LoVo (cell line): ENCODE measurements at regions not wholly inside any gene's neighbourhood (a gene's known extent, or its start where the extent isn't known, plus 50 kb on each side); places are given as distances from the start of the nearest gene placed in this dataset.
"Not testable (repeated sequence)": the region's sequence is repeated elsewhere in the genome, so short reads cannot be mapped to it uniquely, and the experiment has no call there.

Experiments
- DNase-seq: peaks from one replicate; pipeline ENCODE4 v3.0.0-alpha.2; 2016; ENCODE audit warnings: low spot score

DNA sequence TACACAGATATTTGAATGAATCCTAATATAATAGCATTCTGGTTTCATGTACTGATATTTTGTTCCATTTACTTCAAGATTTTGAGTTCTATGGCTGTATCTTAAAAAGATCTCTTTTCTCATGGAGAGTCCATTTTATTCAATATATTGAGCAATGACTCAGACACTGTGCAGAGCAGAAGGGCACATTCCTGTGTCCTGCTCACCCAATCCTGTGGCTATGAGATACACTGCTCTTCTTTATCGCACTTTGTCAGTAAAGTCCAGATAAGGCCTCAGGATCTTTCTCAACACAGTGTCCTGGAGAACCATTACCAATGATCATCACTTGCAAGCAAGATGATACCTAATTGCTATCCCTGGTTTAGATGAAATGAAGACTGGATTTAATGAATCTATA lies 155.0 kb downstream of the CYSLTR2 start:
- no peak for DNase-seq

DNA sequence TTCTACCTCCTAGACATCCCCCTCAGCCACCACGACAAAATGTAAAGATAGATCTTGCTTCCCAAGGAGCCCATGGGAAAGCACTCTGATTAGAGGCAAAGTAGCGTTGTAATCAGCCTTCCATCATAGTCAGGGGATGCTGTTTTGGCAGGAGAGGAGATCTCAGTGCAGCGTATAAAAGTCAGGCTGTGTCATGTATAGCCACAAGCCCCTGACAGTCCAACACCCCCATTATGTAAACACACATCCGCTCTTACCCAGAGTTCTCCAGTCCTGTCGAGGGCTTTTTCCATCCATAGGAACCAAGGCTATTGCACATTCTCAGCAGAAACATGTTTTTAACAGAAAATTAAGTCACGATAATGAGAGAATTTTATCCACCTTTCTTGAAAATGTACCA lies 156.3 kb downstream of the CYSLTR2 start:
- DNase-seq, result no peak

- no peak for DNase-seq
Measured at GRCh38 chr13:48813518-48813917, 159.8 kb downstream of the CYSLTR2 start.

- DNase-seq, result no peak
Measured at GRCh38 chr13:48816700-48817099, 159.0 kb upstream of the FNDC3A start.

DNA sequence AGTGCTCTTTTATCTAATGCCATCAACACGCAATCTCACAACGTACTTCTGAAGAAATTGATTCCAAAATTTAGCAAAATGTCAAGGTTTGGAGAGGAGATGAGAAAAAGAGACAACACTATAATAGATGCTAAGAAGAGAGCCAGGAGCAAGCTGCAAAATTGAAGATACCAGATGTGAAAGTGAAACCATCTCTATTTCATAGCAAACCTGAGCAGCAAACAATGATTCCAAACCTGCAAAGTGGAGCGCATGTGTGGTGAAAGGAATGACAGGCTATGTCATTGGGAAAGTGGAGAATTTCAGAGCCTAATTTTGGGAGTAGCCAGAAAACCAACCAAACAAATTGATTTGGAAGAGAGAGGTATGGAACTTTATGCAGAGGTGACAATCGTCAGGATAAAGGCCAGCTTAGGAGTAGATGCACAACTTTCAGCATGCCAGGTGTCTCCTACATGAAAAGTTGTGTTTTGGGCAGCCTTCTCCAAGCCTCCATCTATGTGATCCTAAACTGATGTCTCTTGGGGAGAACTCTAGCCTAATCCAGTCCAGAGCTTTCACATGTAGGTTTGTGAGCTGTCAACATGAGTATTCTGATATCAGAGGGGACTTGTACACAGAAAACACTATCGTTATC lies 158.4 kb upstream of the FNDC3A start:
- no peak for DNase-seq

DNA sequence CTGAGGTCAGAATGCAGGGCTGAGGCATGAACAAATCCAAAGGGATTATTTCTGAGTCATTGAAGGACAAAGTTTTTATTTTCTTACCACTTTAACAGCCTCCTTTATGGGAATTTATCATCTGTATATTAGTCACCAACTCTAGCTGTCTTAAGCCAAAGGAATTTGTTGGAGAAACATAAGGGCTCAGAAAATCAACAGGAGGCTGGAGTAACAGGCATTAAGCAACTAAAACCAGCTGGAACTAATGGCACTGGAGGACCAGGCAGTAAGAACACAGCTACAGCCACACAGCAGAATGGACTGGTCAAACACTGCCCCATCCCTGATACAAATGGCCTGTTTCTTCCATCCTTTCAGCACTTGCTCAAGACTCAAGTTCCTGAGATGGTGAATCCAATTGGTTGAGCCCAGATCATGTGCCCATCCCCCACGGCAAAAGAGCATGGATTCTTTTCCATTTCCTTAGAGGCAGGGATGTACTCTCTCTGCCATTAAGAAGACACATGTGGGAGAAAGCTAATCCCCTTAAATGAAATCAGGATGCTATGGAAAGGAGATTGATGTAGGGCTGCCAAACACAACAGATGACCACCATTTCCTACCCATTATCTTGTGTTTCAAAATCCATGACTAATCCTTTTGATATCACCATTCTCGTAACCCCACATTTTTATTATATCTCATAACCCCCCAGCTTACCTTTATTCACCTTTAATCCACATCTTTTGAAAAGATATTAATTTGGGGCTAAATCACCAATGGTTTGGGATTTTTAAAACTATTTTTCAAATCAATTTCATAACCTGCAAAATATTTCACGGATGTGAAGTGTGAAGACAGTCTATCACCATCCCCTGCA lies 157.0 kb upstream of the FNDC3A start:
- DNase-seq, result peak; percentile 60

- DNase-seq, result no peak
Measured at GRCh38 chr13:48819376-48819775, 156.3 kb upstream of the FNDC3A start.

DNA sequence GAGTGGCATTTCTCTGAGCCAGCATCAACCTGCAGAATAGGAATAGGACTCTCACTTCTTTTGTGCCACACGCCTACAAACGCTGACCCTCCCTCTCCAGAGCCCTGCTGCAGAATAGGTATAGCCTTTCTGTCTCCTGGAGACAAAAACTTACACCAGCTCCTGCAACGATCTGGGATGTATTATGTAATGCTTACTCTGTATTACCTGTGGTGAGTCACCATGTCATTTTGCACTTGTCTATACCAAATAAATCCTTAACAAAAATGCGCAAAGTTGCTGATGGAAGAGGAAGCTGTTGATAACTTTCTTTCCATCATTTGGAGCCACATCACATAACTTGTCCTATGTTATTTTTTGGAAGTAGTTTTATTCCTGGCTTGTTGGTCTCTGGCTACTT lies 155.8 kb upstream of the FNDC3A start:
- DNase-seq, result no peak

DNA sequence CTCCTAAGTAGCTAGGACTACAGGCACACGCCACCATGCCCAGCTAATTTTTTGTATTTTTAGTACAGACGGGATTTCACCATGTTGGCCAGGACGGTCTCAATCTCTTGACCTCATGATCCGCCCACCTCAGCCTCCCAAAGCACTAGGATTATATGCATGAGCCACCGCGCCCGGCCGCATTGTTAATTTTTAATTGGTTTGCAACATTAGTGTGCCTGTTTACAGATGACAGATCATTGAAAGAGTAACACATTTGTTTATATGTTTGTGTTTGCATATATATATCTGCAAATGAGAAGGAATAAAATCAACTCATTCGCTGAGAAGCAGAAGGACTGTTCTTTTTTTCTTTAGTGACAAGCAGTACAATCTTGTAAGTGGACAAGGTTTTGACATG lies 152.2 kb upstream of the FNDC3A start:
- not testable (repeated sequence) for DNase-seq

DNA sequence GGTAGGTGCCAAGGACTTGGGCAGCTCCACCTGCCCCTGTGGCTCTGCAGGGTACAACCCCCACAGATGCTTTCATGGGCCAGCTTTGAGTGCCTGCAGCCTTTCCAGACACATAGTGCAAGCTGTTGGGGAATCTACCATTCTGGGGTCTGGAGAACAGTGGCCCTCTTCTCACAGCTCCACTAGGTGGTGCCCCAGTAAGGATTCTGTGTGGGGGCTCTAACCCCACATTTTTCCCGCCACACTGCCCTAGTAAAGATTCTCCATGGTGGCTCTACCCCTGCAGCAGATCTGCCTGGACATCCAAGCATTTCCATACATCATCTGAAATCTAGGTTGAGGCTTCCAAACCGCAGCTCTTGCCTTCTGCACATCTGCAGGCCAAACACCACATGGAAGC lies 149.7 kb upstream of the FNDC3A start:
- DNase-seq, result no peak

- not testable (repeated sequence) for DNase-seq
Measured at GRCh38 chr13:48826922-48827454, 148.7 kb upstream of the FNDC3A start.

GRCh38 chr13:48827709-48828108 lies 148.0 kb upstream of the FNDC3A start:
- no peak for DNase-seq

- DNase-seq, result no peak
Measured at GRCh38 chr13:48828962-48829411, 146.7 kb upstream of the FNDC3A start.

DNA sequence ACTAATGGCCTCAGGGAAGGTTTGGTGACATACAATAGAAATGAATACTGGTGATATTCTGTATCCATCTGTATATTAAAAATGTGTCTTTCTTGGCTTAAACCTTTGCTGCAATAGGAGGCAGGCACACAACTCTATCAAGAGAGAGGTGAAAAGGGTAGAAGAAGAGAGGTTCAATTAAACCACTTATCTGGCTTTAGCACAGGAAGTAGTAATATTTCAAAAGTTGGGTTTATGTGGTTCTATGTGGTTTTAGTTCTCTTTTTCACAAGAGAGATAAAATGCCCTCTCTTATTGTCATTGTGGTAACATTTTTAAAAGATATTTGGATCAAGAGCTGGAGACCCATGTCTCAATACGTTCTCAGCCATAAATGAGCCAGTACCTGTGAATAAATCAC lies 146.2 kb upstream of the FNDC3A start:
- no peak for DNase-seq

DNA sequence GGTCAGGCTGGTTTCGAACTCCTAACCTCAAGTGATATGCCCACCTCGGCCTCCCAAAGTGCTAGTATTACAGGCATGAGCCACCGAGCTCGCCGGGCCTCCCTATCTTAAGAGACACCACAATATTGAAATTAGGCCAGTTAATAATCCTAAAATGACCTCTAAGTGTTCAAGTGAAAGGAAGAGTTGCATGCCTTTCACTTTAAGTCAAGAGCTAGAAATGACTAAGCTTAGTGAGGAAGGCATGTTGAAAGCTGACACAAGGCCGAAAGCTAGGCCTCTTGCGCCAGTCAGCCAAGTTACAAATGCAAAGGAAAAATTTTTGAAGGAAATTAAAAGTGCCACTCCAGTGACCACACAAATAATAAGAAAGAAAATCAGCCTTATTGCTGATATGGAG lies 144.5 kb upstream of the FNDC3A start:
- no peak for DNase-seq

- DNase-seq, result no peak
Measured at GRCh38 chr13:48833412-48833811, 142.3 kb upstream of the FNDC3A start.

- not testable (repeated sequence) for DNase-seq
Measured at GRCh38 chr13:48835326-48835725, 140.4 kb upstream of the FNDC3A start.

- DNase-seq, result peak; percentile 39
Measured at GRCh38 chr13:48838193-48838973, 137.3 kb upstream of the FNDC3A start.

- no peak for DNase-seq
Measured at GRCh38 chr13:48839171-48839570, 136.5 kb upstream of the FNDC3A start.

- DNase-seq, result no peak
Measured at GRCh38 chr13:48840366-48840765, 135.3 kb upstream of the FNDC3A start.

- no peak for DNase-seq
Measured at GRCh38 chr13:48842316-48842715, 133.4 kb upstream of the FNDC3A start.

GRCh38 chr13:48843630-48844380 lies 131.9 kb upstream of the FNDC3A start:
- no peak for DNase-seq
